ENCODE measurements at regions not wholly inside any gene's neighbourhood (a gene's known extent, or its start where the extent isn't known, plus 50 kb on each side); places are given as distances from the start of the nearest gene placed in this dataset.

DNA sequence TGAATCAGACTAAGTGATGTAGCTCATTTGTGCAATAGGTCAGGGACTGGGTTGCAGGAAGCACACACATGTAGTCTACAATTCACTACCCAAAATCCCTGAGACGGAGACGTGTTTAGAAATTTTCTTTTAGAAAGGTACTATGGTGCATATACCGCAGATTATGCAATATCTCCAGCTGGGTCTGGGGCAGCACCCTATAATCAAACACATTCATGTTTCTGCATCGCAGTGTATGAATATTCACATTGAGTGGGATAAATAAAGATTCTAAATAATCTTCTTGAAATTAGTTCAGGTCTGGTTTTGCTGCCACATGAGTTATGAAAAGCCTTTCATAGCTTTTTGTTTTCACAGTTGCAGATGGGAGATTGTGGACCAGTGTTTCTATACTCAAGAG, 395.7 kb upstream of the FANCL start:
- TF ChIP-seq CTCF (IDR thresholded peaks at IDR 0.05; ENCODE audit: low read length): no peak
- no peak for TF ChIP-seq EZH2 (optimal IDR thresholded peaks at IDR 0.05; ENCODE audit: low read depth, low read length)

All from MM.1S (cell line).